ENCODE measurements at regions not wholly inside any gene's neighbourhood (a gene's known extent, or its start where the extent isn't known, plus 50 kb on each side); places are given as distances from the start of the nearest gene placed in this dataset.

DNA sequence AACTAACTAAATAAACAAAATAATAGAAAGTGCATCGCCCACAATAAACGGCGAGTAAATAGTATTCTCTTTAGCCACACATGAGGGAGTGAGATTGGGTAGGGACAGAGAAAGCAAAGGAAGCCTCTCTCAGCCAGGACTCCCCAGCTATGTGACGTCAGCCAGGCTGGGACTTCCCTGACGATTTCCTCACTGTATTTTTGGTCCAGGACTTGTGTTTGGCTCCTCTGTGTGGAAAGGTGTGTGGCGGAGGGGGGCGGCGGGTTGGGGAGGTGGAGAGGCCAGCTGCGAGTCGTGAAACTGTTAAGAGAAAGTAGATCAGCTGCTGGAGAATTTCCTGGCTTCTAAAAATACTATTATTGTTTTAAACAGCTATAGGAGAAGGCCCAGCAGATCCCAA is 1124.6 kb downstream of the AACS start:
- TF ChIP-seq CTCF (conservative IDR thresholded peaks at IDR 0.05) (no peak), ZFX (IDR thresholded peaks at IDR 0.05) (no peak)
